AG10803 (cell line): ENCODE measurements at regions not wholly inside any gene's neighbourhood (a gene's known extent, or its start where the extent isn't known, plus 50 kb on each side); places are given as distances from the start of the nearest gene placed in this dataset.

ENCODE experiments used
- DNase-seq: peaks from one replicate; pipeline ENCODE4 v3.0.0; 2010; ENCODE audit warnings: low read depth
- H3K4me3 ChIP-seq: 2 replicates; pipeline ENCODE4 v1.5.1; 2011; ENCODE audit warnings: mild to moderate bottlenecking, low read length, control low read depth
- TF ChIP-seq, protein P1 (sequence below): conservative IDR thresholded peaks from 2 replicates; pipeline ENCODE4 v1.5.1; 2011; ENCODE audit warnings: mild to moderate bottlenecking, low read length, control low read depth, inconsistent platforms

DNA sequence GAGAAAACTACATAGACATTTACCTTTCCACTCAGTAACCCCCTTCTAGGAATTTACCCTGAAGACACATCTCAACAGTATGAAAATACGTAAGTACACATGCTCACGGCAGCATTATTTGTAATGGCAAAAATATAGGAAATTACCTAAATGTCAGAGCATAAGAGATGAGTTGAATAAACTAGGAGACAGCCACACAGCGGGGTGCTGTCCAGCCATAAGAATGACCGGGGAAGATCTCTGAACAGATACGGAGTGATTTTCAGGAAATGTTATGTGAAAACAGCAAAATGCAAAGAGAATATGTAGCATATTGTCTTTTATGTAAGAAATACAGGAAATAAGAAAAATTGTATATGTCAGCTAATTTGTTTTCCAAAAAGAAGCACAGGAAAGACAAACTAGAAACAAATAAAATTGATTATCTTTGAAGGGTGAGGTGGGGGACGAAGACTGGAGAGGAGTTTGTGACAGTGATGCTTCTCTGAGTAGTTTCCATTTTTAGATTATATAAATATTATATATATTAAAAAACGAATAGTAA, 195.4 kb downstream of the HAUS1 start:
- no peak overlapping the region for H3K4me3 ChIP-seq
- DNase-seq, result no peak
- TF ChIP-seq, protein P1, sequence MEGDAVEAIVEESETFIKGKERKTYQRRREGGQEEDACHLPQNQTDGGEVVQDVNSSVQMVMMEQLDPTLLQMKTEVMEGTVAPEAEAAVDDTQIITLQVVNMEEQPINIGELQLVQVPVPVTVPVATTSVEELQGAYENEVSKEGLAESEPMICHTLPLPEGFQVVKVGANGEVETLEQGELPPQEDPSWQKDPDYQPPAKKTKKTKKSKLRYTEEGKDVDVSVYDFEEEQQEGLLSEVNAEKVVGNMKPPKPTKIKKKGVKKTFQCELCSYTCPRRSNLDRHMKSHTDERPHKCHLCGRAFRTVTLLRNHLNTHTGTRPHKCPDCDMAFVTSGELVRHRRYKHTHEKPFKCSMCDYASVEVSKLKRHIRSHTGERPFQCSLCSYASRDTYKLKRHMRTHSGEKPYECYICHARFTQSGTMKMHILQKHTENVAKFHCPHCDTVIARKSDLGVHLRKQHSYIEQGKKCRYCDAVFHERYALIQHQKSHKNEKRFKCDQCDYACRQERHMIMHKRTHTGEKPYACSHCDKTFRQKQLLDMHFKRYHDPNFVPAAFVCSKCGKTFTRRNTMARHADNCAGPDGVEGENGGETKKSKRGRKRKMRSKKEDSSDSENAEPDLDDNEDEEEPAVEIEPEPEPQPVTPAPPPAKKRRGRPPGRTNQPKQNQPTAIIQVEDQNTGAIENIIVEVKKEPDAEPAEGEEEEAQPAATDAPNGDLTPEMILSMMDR, result no peak

- H3K4me3 ChIP-seq, result no peak overlapping the region
- DNase-seq, result peak; percentile 9
- TF ChIP-seq, protein P1, result no peak
These were observed 196.9 kb downstream of the HAUS1 start for GRCh38 chr18:46301081-46301480.

GRCh38 chr18:46301571-46301970, 197.4 kb downstream of the HAUS1 start:
- no peak for DNase-seq
- no peak overlapping the region for H3K4me3 ChIP-seq
- TF ChIP-seq, protein P1, result no peak

- TF ChIP-seq, protein P1, result no peak
- no peak for DNase-seq
- H3K4me3 ChIP-seq, result no peak overlapping the region
These were observed 198.6 kb downstream of the HAUS1 start for GRCh38 chr18:46302528-46303485.

DNA sequence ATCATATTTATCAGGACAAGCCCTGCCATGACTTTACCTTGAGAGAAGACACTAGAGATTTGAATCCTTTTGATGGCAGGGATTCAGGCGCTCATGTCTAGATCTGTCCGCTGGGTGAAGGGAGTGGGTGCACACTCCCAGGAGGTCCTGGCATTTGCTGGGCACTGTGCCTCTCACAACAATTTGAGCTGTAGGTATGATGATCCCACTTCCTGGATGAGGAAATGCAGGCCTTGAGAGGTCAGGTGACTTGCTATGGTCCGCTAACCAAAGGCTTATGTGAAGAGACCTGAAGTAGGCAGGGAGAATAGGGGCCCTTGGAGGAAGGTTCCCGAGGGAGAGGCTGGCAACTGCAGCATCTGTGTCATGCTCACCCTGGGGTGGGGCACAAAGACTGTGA, 206.1 kb downstream of the HAUS1 start:
- DNase-seq, result no peak
- TF ChIP-seq, protein P1, result no peak
- H3K4me3 ChIP-seq, result no peak overlapping the region

DNA sequence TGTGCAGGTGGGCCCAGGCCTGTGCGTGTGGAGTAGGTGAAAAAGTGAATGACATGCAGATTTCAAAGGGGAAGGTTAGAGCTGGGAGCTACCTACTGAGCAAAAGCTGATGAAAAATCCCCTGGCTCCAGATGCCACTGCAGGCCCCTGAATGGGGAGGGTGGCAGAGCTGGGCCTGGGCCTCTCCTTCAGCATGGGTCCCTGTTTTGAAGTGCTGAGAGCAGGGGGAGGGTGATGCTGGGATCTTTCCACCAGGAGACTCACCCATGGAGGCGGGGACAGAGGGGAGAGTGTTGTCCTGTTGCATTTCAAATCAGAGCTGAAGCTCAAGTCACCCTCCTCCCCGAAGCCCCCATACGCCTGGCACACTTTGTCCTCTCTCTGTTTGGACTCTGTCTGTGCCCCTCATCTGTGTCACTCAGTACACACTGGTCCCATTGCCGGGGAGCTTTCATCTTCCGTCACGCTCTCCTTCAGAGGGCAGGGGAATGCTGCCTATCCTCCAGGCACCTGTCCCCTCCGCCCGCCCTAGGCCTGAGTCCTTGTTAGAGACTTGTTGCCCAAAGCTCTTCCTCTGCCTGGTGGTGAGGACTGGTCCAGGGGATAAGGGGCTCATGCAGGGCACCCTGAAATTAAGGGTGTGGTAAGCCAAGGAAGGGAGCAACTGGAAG, 206.6 kb downstream of the HAUS1 start:
- H3K4me3 ChIP-seq, result no peak overlapping the region
- TF ChIP-seq, protein P1, result no peak
- DNase-seq, result no peak
